Stimulated activated naive CD8-positive, alpha-beta T cell treated with anti-CD3 and anti-CD28 coated beads, Interleukin-15, amount 100 ng/mL, for 72 hours (primary cell): ENCODE measurements at regions not wholly inside any gene's neighbourhood (a gene's known extent, or its start where the extent isn't known, plus 50 kb on each side); places are given as distances from the start of the nearest gene placed in this dataset.

ENCODE experiments used
- ATAC-seq: fragments of 150-1000 bp; cut with Tn5 transposase; 2 replicates; pipeline ENCODE4 v1.10.0; 2021; ENCODE audit warnings: mild to moderate bottlenecking, moderate library complexity
- DNase-seq, 2 donors: peaks; one replicate each; pipeline ENCODE4 v3.0.0; 2021 to 2022
- H3K27ac Mint-ChIP-seq, 2 donors: one replicate each; pipeline ENCODE4 v1.8.0; 2022; ENCODE audit warnings: mild to moderate bottlenecking in 2 of 2, mixed read lengths in 2 of 2, moderate library complexity in 2 of 2
- H3K27me3 Mint-ChIP-seq: one replicate; pipeline ENCODE4 v1.8.0; 2022; ENCODE audit warnings: mixed read lengths
- H3K4me1 Mint-ChIP-seq: one replicate; pipeline ENCODE4 v1.8.0; 2022; ENCODE audit warnings: mild to moderate bottlenecking, mixed read lengths
- H3K4me3 Mint-ChIP-seq, 2 donors: one replicate each; pipeline ENCODE4 v1.8.0; 2022; ENCODE audit warnings: mild to moderate bottlenecking in 2 of 2, mixed read lengths in 2 of 2, moderate library complexity in 1 of 2
- H3K9me3 Mint-ChIP-seq, 2 donors: one replicate each; pipeline ENCODE4 v1.8.0; 2022; ENCODE audit warnings: mixed read lengths in 2 of 2

DNA sequence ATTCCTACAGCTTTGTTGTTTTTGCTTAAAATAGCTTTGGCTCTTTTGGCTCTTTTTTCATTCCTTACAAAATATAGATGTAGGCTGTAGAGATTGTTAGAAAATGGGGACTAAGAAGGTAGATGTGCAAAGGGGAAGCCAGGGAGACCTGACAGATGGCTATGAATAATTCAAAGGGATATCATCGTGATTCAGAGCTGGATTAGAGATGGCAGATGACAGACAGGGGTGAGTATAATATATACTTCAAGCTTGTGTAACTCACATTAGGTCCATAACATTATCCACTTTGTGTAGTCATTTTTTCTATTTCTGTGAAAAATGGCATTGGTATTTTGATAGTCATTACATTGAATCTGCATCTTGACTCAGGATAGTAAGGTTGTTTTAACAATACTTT lies 422.9 kb upstream of the ST6GAL2 start:
- H3K27ac Mint-ChIP-seq = no peak overlapping the region
- DNase-seq (no peak), ATAC-seq (no peak)
- H3K4me1 Mint-ChIP-seq = no peaks in the 10 kb centered on the region
- H3K4me3 Mint-ChIP-seq = no peak overlapping the region
- H3K27me3 Mint-ChIP-seq = no peaks in the 10 kb centered on the region
- peaks cover 0 to 4% of the 10 kb centered on the region in 2 donors for H3K9me3 Mint-ChIP-seq

DNA sequence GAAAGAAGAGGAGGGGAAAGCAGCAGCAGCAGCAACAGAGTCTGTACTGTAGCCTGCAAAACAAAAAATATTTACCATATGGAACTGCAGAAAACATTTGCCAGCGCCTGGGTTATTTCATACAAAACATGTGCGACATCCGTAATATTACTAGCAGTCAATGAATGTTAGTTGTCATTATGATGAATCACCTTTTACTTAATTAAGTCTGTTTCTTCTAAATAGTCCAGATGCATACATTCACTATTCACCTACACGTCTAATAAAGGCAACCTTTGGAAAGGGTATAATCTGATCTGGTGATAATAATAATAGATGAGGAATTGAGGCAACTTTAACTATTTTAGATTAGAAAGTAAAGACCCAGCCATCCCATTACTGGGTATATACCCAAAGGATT lies 426.3 kb upstream of the ST6GAL2 start:
- H3K4me1 Mint-ChIP-seq = no peaks in the 10 kb centered on the region
- H3K4me3 Mint-ChIP-seq = no peak overlapping the region
- ATAC-seq = no peak
- H3K9me3 Mint-ChIP-seq = peaks cover 0 to 4% of the 10 kb centered on the region in 2 donors
- no peak overlapping the region for H3K27ac Mint-ChIP-seq
- no peak for DNase-seq
- no peaks in the 10 kb centered on the region for H3K27me3 Mint-ChIP-seq

DNA sequence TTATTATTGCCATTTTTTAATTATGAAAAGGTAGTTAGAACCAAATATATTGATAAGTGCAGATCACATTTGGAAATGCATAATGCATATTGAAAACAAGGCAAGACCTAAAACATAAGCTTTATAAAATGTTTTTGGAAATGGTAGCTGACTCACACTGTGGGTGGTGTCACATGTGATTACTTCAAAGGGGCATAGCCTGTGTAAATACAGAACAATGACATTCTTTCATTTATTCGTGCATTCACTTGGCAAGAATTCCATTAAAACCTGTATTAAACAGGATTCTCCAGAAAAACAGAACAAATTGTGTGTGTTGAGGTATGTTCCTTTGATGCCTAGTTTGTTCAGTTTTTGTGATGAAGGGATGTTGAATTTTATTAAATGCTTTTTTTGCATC lies 427.3 kb upstream of the ST6GAL2 start:
- no peak overlapping the region for H3K4me3 Mint-ChIP-seq
- H3K9me3 Mint-ChIP-seq = peaks cover 0 to 4% of the 10 kb centered on the region in 2 donors
- no peaks in the 10 kb centered on the region for H3K4me1 Mint-ChIP-seq
- H3K27me3 Mint-ChIP-seq = no peaks in the 10 kb centered on the region
- no peak overlapping the region for H3K27ac Mint-ChIP-seq
- ATAC-seq (no peak), DNase-seq (no peak)

DNA sequence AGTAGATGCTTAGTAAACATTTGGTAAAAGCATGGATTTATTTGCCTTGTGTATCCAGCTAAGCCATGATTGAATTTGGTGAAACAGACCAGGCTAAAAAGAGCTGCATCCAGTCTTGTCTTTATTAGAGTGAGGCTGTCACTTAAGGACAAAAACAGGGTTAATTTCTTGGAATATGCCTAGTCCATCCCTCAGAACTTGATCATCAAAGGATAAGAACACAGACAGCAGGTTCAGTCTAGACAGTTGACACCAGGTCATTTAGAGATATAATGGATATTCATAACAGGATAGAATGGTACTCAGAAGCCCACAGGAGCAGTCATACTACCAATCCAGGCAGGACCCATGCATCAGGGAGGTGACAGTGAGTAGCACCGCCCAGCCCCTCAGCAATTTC lies 434.9 kb upstream of the ST6GAL2 start:
- Mint-ChIP-seq H3K4me3 (no peak overlapping the region), H3K27me3 (no peaks in the 10 kb centered on the region), H3K27ac (no peak overlapping the region), H3K9me3 (no peaks in the 10 kb centered on the region), H3K4me1 (no peaks in the 10 kb centered on the region)
- no peak for DNase-seq
- ATAC-seq = no peak

- Mint-ChIP-seq H3K9me3 (peaks cover 0 to 11% of the 10 kb centered on the region in 2 donors), H3K27ac (no peak overlapping the region), H3K4me1 (no peaks in the 10 kb centered on the region), H3K27me3 (no peaks in the 10 kb centered on the region), H3K4me3 (no peak overlapping the region)
- DNase-seq (no peak), ATAC-seq (no peak)
These were observed 436.4 kb upstream of the ST6GAL2 start for GRCh38 chr2:107322416-107322815.

- Mint-ChIP-seq H3K27me3 (no peaks in the 10 kb centered on the region), H3K4me1 (no peaks in the 10 kb centered on the region), H3K4me3 (no peak overlapping the region), H3K27ac (no peak overlapping the region), H3K9me3 (peaks cover 5 to 18% of the 10 kb centered on the region in 2 donors)
- ATAC-seq (no peak), DNase-seq (no peak)
These were observed 438.1 kb upstream of the ST6GAL2 start for GRCh38 chr2:107323946-107324565.

DNA sequence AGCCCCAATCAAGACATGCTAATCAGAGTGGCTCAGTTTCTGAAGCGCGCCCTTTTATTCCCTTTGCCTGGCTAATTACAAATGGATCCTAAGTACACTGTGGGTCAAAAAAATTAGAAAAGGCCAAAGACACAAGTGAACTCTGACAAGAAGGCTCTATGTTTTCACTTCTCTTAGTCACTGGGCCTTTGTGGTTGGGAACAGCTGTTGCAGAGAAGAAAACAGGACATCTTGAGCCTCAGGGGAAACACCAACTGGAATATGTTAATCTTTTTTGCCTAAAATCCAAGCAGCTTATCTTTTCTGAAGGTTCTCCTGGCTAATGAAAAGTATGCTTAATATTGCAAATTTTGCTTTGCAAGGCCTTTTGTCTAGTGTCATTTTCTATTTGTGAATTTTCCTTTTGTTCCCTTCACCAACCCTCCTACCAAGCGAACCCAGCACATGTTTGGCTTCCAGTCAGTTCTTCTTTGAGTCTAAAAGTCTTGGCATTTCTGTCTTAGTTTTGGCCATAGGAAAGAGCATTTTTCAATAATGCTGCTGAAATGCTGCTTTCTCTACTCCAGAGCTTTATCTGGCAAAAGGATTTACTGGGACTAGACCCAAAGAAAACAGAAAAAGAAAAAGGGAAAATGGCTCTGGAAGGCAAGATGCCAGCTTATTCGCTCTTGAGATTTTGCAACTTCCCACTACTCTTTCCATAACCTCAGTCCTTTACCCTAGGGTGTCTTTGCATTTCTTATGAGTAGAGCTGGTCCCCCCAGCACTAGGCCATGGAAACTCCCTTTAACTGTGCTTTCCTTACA lies 440.2 kb upstream of the ST6GAL2 start:
- no peak overlapping the region for H3K27ac Mint-ChIP-seq

GRCh38 chr2:107334306-107334705 lies 448.3 kb upstream of the ST6GAL2 start:
- Mint-ChIP-seq H3K9me3 (peaks cover 0 to 30% of the 10 kb centered on the region in 2 donors), H3K27me3 (no peaks in the 10 kb centered on the region)

More for the DNA sequence above, 440.2 kb upstream of the ST6GAL2 start:
- Mint-ChIP-seq H3K27me3 (no peaks in the 10 kb centered on the region), H3K9me3 (peaks cover 5 to 26% of the 10 kb centered on the region in 2 donors), H3K4me1 (no peaks in the 10 kb centered on the region), H3K4me3 (no peak overlapping the region)
- ATAC-seq = no peak
- DNase-seq = no peak

DNA sequence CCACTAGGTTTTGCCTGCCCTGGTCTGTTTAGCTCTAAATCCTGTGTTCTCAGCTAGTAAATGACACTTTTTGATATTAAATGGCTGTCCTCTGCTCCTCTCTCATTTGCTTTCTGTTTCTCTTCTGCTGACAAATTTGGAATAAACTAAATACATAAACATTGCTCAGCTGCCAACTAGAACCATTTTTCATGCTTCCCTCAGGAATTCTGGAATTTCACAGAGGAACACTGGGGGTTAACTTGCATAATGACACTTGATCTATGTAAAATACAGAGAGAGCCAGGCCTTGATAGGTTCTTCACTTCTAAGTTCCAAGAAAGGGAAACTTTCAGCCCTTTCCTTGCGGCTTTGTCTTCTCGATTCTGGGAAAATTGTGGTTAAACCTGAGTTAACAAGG lies 450.6 kb upstream of the ST6GAL2 start:
- ATAC-seq = no peak
- Mint-ChIP-seq H3K4me3 (no peak overlapping the region), H3K27ac (no peak overlapping the region), H3K4me1 (no peaks in the 10 kb centered on the region), H3K9me3 (peaks cover 8 to 35% of the 10 kb centered on the region in 2 donors), H3K27me3 (no peaks in the 10 kb centered on the region)
- no peak for DNase-seq

More at GRCh38 chr2:107334306-107334705, 448.3 kb upstream of the ST6GAL2 start:
- H3K4me3 Mint-ChIP-seq = no peak overlapping the region
- no peak overlapping the region for H3K27ac Mint-ChIP-seq
- H3K4me1 Mint-ChIP-seq = no peaks in the 10 kb centered on the region
- no peak for DNase-seq
- ATAC-seq = no peak

GRCh38 chr2:107337209-107337898 lies 451.4 kb upstream of the ST6GAL2 start:
- no peak overlapping the region for H3K4me3 Mint-ChIP-seq
- H3K27me3 Mint-ChIP-seq = no peaks in the 10 kb centered on the region
- ATAC-seq (no peak), DNase-seq (no peak)
- H3K9me3 Mint-ChIP-seq = peaks cover 8 to 35% of the 10 kb centered on the region in 2 donors
- H3K4me1 Mint-ChIP-seq = no peaks in the 10 kb centered on the region
- peak overlapping the region in 1 of 2 donors; percentile 47 for H3K27ac Mint-ChIP-seq

- no peak for DNase-seq
- Mint-ChIP-seq H3K4me3 (no peak overlapping the region), H3K9me3 (peaks cover 8 to 28% of the 10 kb centered on the region in 2 donors), H3K4me1 (no peaks in the 10 kb centered on the region), H3K27ac (no peak overlapping the region), H3K27me3 (no peaks in the 10 kb centered on the region)
- ATAC-seq = no peak
These were observed 452.1 kb upstream of the ST6GAL2 start for GRCh38 chr2:107338059-107338458.

DNA sequence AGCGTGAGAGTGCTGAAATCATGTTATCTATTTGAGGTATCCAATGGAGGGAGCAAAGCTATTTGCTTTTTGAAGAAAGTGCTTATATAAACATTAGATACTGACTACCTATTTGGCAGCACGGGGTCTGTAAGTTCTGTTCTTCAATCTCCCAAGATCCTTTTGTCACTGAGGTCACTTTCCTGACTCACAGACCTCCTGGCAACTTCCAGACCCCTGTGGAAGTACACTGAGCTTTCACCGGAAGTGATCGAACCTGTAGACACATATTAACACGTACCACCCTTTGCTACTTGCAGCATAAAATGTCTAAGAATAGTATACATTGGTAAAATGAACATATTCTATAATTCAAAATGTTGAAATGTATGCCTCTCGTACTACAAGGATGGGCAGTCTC lies 452.6 kb upstream of the ST6GAL2 start:
- no peak overlapping the region for H3K27ac Mint-ChIP-seq
- DNase-seq = no peak
- H3K4me3 Mint-ChIP-seq = no peak overlapping the region
- no peaks in the 10 kb centered on the region for H3K4me1 Mint-ChIP-seq
- no peak for ATAC-seq
- no peaks in the 10 kb centered on the region for H3K27me3 Mint-ChIP-seq
- H3K9me3 Mint-ChIP-seq = peaks cover 8 to 28% of the 10 kb centered on the region in 2 donors

DNA sequence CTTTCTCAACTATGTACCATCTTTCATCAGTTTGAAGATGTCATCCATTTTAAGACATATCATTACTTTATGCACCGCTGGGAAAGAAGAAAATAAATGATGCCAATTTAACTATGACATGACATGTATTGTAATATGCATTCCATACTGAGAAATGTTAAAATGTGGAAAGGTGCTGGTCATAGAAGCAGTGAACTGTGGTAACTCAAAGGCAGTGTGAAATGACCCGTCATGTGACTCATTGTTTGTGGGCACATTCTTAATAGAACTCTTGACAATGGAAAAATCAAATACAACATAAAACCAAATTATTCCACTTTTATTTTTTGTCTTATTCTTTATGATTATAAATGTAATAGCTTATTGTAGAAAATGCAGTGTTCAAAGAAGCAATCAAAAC lies 455.0 kb upstream of the ST6GAL2 start:
- no peak overlapping the region for H3K4me3 Mint-ChIP-seq
- no peak overlapping the region for H3K27ac Mint-ChIP-seq
- peaks cover 8 to 28% of the 10 kb centered on the region in 2 donors for H3K9me3 Mint-ChIP-seq
- DNase-seq (no peak), ATAC-seq (no peak)
- H3K4me1 Mint-ChIP-seq = no peaks in the 10 kb centered on the region
- H3K27me3 Mint-ChIP-seq = no peaks in the 10 kb centered on the region

- H3K4me3 Mint-ChIP-seq = no peak overlapping the region
- no peak for ATAC-seq
- peaks cover 10 to 19% of the 10 kb centered on the region in 2 donors for H3K9me3 Mint-ChIP-seq
- no peaks in the 10 kb centered on the region for H3K27me3 Mint-ChIP-seq
- no peak overlapping the region for H3K27ac Mint-ChIP-seq
- no peaks in the 10 kb centered on the region for H3K4me1 Mint-ChIP-seq
- no peak for DNase-seq
These were observed 463.4 kb upstream of the ST6GAL2 start for GRCh38 chr2:107349329-107349728.

- peaks cover 10 to 18% of the 10 kb centered on the region in 2 donors for H3K9me3 Mint-ChIP-seq
- no peak overlapping the region for H3K27ac Mint-ChIP-seq
- no peak for ATAC-seq
- H3K4me3 Mint-ChIP-seq = no peak overlapping the region
- no peaks in the 10 kb centered on the region for H3K27me3 Mint-ChIP-seq
- no peaks in the 10 kb centered on the region for H3K4me1 Mint-ChIP-seq
- no peak for DNase-seq
These were observed 468.2 kb upstream of the ST6GAL2 start for GRCh38 chr2:107354175-107354574.

DNA sequence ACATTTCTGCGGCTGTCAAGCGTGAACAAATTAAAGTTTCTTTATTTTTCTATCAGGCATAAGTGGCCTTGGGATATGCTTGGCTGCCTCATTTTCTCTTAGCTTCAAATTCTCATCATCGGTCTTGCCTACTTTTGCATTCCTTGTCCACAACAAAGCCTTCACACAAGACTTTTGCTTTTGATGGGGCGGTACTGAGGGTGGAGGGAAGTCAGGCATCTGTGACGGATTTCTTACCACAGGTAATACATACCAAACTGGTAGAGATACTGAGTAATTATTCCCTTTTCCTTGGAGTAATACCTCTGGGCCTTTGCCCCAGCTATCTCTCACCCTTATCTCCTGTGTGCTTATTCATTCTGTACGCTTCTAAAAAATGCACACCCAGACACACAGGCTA lies 468.3 kb upstream of the RGPD4 start:
- Mint-ChIP-seq H3K9me3 (peaks cover 0 to 6% of the 10 kb centered on the region in 2 donors), H3K27me3 (no peaks in the 10 kb centered on the region), H3K4me3 (no peak overlapping the region), H3K4me1 (no peaks in the 10 kb centered on the region), H3K27ac (no peak overlapping the region)
- no peak for ATAC-seq
- no peak for DNase-seq
